ENCODE measurements at regions not wholly inside any gene's neighbourhood (a gene's known extent, or its start where the extent isn't known, plus 50 kb on each side); places are given as distances from the start of the nearest gene placed in this dataset.
"Not testable (repeated sequence)": the region's sequence is repeated elsewhere in the genome, so short reads cannot be mapped to it uniquely, and the experiment has no call there.

DNA sequence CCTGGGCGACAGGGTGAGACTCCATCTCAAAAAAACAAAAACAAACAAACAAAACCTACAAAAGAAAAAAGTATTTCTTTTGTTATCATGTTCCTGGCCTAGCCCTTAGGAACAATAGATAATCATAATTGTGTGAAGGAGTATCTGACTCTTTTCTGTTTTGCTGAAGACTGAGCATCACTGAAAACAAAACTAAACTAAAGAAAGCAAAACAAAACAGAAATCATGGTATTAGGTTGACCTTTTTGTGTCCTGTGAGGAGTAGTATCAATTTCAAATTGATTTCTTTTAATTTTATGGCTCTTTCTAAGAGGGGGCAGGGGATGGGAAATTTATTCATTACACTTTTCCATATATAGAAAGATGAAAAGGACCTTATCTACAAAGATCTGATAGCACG, 246.0 kb downstream of the YTHDC2 start:
- H3K9me3 Mint-ChIP-seq: peaks cover 5% of the 10 kb centered on the region
- H3K27ac Mint-ChIP-seq: no peak overlapping the region
- H3K4me1 Mint-ChIP-seq: no peaks in the 10 kb centered on the region
- peaks cover 19% of the 10 kb centered on the region for H3K27me3 Mint-ChIP-seq
- ATAC-seq: no peak
- no peak overlapping the region for H3K4me3 Mint-ChIP-seq
- H3K36me3 Mint-ChIP-seq: no peaks in the 10 kb centered on the region

DNA sequence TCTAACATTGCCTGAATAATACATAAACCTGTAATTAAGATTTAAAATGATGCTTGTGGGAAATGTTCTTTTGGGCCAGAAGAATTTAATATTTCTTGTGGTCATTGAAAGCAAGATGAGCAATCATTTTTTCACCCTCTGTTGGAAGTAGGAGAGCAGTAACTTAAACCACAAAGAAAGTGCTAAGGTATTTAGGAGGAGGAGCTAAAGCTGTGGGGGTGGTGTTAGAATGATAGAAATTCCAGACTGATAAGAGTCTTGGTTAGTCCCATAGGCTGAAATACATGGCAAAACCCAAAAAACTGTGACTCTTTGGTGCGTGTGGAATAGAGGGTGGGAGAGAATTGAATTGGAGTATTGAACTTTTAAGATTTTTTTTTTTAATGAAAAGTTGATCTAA, 247.0 kb downstream of the YTHDC2 start:
- Mint-ChIP-seq H3K27me3 (peaks cover 19% of the 10 kb centered on the region), H3K27ac (no peak overlapping the region), H3K4me1 (no peaks in the 10 kb centered on the region), H3K9me3 (peaks cover 8% of the 10 kb centered on the region), H3K4me3 (no peak overlapping the region), H3K36me3 (no peaks in the 10 kb centered on the region)
- ATAC-seq: no peak

DNA sequence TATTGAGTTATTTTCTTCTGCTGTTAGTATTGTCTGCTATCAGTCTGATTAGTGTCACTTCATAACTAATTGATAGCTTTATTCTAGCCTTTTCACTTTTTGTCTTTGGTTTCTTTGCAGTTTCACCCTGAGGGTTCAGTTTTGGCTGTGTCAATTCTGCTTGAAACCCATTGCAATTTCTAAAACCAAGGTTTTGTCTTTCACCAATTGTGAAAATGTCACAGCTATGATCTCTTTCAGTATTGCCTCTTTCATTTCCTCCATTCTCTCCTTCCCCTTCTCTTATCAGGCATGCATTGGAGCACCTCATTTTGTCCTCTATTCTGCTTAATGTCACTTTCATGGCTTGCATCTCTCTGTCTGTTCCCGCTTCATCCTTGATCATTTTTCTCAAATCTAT, 248.1 kb downstream of the YTHDC2 start:
- H3K4me1 Mint-ChIP-seq: no peaks in the 10 kb centered on the region

DNA sequence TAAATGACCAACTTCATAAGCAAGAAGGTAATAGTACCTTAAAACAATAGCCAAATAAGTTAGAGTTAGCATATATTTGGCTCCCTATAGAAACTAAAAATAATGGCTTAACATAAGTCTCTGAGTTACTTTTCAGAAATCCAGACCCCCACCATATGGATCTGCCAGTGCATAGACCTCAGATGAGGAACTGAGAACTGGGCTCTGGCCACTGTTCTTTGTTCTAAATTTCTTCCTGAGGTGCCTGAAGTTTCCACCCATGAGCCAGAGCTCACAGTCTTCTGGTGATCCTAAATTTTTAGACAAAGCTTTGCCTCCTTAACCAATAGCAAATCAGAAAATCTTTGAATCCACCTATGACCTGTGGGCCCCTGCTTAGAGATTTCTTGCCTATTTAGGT, 250.9 kb downstream of the YTHDC2 start:
- Mint-ChIP-seq H3K36me3 (no peaks in the 10 kb centered on the region), H3K4me1 (no peaks in the 10 kb centered on the region), H3K27me3 (no peaks in the 10 kb centered on the region), H3K4me3 (no peak overlapping the region), H3K9me3 (peaks cover 10% of the 10 kb centered on the region), H3K27ac (no peak overlapping the region)
- no peak for ATAC-seq

More for the DNA sequence above, 248.1 kb downstream of the YTHDC2 start:
- Mint-ChIP-seq H3K36me3 (no peaks in the 10 kb centered on the region), H3K27me3 (peaks cover 19% of the 10 kb centered on the region), H3K9me3 (peaks cover 8% of the 10 kb centered on the region), H3K27ac (no peak overlapping the region), H3K4me3 (no peak overlapping the region)
- ATAC-seq: no peak

DNA sequence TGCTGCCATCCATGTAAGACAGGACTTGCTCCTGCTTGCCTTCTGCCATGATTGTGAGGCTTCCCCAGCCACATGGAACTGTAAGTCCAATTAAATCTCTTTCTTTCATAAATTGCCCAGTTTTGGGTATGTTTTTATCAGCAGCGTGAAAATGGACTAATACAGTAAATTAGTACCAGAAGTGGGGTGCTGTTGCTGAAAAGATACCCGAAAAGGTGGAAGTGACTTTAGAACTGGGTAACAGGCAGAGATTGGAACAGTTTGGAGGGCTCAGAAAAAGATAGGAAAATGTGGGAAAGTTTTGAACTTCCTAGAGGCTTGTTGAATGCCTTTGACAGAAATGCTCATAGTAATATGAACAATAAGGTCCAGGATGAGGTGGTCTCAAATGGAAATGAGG, 253.3 kb downstream of the YTHDC2 start:
- not testable (repeated sequence) for H3K9me3 Mint-ChIP-seq, H3K4me3 Mint-ChIP-seq, H3K36me3 Mint-ChIP-seq, ATAC-seq, H3K27me3 Mint-ChIP-seq, H3K27ac Mint-ChIP-seq, H3K4me1 Mint-ChIP-seq

DNA sequence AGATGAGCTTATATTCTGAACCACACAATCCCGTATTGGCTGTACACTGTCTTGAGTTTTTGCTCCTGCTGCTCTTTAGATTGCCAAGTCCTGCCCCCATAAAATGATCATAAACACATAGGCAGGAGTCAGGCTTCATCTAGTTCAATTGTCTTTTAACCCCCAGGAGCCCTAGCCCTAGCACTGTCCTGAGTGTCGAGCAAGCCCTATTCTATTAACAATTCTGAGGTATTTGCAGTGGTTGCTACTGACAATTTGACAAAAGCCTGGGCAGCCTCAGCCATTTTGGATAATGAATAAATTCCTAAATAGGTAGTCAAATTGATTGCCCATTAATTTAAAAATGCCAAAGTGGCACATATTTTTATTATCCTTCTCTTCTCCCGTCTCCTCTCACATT, 257.2 kb downstream of the YTHDC2 start:
- no peak for ATAC-seq
- Mint-ChIP-seq H3K9me3 (peaks cover 5% of the 10 kb centered on the region), H3K4me3 (no peak overlapping the region), H3K27ac (no peak overlapping the region), H3K36me3 (no peaks in the 10 kb centered on the region), H3K4me1 (no peaks in the 10 kb centered on the region), H3K27me3 (no peaks in the 10 kb centered on the region)

DNA sequence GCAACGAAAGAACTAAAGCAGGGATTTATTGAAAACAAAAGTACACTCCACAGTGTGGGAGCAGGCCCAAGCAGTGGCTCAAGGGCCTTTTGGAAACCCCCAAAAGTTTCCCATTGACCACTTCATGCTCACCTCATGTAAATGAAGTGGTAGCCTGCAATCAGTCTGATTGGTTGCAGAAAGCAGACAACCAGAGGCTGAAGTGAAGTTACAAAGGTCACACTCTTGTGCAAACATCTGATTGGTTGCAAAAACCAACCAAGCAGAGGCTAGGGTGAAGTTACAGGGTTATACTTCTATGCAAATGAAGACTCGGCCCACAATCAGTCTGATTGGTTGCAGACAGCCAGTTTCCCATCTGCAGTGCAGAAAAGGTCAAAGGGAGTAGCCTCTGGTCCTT, 258.0 kb downstream of the YTHDC2 start:
- peaks cover 2% of the 10 kb centered on the region for H3K27me3 Mint-ChIP-seq
- no peak for ATAC-seq
- peaks cover 5% of the 10 kb centered on the region for H3K9me3 Mint-ChIP-seq
- H3K4me3 Mint-ChIP-seq: no peak overlapping the region
- H3K27ac Mint-ChIP-seq: no peak overlapping the region
- no peaks in the 10 kb centered on the region for H3K4me1 Mint-ChIP-seq
- no peaks in the 10 kb centered on the region for H3K36me3 Mint-ChIP-seq

DNA sequence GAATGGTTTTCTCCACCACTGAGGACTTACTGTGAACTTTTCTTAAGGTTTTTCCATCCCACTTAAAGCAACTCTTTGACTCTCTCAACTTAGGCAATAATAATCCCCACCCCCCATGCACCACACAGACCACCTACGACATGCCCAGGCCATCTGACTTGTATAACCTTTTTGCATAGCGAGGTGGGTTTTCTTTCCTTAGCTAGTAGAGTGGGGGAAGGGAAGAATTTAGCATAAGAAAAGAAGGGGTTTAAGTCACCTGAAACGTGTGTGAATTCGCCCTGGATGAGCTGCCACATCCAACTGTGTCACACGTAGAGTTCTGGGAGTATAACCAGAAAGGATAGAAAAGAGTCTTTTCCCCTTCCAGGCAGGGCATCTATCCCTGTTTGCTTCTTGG, 262.7 kb downstream of the YTHDC2 start:
- ATAC-seq: no peak
- Mint-ChIP-seq H3K27me3 (peaks cover 11% of the 10 kb centered on the region), H3K27ac (no peak overlapping the region), H3K4me3 (no peak overlapping the region), H3K4me1 (no peaks in the 10 kb centered on the region), H3K9me3 (no peaks in the 10 kb centered on the region), H3K36me3 (no peaks in the 10 kb centered on the region)

DNA sequence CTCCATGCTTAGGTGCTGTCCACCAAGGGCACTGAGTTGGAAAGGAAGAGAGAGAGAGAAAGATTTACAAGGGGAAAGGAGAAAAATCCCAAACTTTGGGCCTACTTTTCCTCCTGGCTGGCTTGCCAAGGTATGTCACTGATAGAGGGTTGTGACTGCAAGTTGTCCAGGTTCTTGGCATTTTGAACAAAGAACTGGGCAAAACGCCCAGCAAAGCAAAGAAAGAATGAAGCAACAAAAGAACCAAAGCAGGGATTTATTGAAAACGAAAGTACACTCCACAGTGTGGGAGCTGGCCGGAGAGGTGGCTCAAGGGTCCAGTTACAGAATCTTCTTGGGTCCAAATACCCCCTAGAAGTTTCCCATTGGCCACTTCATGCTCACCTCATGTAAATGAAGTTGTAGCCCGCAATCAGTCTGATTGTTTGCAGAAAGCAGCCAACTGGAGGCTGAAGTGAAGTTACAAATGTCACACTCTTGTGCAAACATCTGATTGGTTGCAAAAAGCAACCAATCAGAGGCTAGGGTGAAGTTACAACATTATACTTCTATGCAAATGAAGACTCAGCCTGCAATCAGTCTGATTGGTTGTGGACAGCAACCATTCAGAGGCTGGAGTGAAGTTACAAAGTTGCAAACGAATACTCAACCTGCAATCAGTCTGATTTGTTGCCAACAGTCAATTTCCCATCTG, 263.5 kb downstream of the YTHDC2 start:
- H3K9me3 Mint-ChIP-seq: no peaks in the 10 kb centered on the region
- H3K36me3 Mint-ChIP-seq: no peaks in the 10 kb centered on the region
- no peak overlapping the region for H3K27ac Mint-ChIP-seq
- no peak overlapping the region for H3K4me3 Mint-ChIP-seq
- ATAC-seq: no peak
- peaks cover 11% of the 10 kb centered on the region for H3K27me3 Mint-ChIP-seq
- H3K4me1 Mint-ChIP-seq: no peaks in the 10 kb centered on the region

DNA sequence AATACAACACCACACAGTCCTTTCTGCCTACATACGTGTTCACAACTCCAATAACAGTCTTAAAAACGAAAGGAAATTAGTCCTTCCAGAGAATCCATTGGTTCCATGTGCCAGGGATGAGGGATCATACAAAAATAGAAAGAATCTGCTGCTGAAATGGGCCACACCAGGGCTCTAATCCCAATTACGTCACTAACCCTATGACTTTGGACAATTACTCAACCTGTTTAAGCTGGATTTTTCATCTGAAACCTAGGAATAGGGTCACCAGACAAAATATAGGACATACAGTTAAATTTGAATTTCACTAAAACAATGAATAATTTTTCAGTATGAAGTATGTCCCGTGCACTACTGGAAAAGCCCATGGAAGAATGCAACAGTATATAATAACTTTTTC, 264.7 kb downstream of the YTHDC2 start:
- H3K4me1 Mint-ChIP-seq: no peaks in the 10 kb centered on the region

DNA sequence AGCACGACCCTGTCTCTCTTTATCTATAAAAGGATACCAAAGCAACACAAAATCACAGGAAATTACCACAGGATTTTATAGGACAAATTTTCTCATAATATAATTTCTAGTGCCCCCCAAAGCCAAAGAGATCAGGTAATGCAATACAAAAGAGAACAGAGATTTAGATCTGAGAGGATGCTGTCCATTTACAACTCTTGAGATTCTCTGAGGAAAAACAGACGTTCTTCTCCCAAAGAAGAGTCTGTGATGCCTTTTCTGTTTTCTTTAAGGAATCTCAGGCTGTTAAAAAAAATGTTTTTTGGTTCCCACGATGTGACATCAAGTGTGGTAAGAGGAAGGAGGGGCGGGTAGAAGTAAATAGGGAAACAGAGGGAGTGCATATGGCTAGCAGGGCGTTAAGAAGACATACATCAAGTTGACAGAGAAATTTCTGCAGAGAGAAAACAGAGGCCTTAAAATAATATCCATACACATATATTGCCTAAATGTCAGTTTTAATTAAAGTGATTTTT, 274.7 kb downstream of the YTHDC2 start:
- Mint-ChIP-seq H3K4me3 (no peak overlapping the region), H3K9me3 (peaks cover 3% of the 10 kb centered on the region), H3K27ac (no peak overlapping the region), H3K4me1 (no peaks in the 10 kb centered on the region), H3K36me3 (no peaks in the 10 kb centered on the region), H3K27me3 (peaks cover 10% of the 10 kb centered on the region)
- ATAC-seq: no peak

More for the DNA sequence above, 264.7 kb downstream of the YTHDC2 start:
- Mint-ChIP-seq H3K9me3 (no peaks in the 10 kb centered on the region), H3K27me3 (peaks cover 11% of the 10 kb centered on the region), H3K4me3 (no peak overlapping the region), H3K27ac (no peak overlapping the region), H3K36me3 (no peaks in the 10 kb centered on the region)
- ATAC-seq: no peak

DNA sequence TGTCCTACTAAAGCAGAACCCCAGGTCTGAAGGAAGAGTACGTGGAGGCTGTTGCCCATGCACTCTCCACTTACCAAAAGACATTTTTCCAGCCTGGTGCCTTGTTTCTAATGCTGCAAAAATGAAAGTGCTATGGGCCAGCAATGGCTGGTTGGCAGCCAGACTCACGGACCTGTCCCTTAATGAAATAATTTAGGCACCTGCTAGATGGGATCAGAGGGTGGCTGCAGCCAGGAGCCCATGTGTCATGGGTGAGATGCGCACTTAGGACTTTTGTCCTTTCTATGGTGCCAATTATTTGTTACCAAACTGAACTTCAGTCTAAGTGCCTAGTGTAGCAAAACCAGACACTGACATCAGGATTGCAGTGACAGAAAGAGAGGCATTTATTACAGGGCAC, 276.3 kb downstream of the YTHDC2 start:
- Mint-ChIP-seq H3K4me1 (no peaks in the 10 kb centered on the region), H3K27me3 (peaks cover 10% of the 10 kb centered on the region), H3K36me3 (no peaks in the 10 kb centered on the region), H3K4me3 (no peak overlapping the region), H3K27ac (no peak overlapping the region), H3K9me3 (peaks cover 3% of the 10 kb centered on the region)
- no peak for ATAC-seq

DNA sequence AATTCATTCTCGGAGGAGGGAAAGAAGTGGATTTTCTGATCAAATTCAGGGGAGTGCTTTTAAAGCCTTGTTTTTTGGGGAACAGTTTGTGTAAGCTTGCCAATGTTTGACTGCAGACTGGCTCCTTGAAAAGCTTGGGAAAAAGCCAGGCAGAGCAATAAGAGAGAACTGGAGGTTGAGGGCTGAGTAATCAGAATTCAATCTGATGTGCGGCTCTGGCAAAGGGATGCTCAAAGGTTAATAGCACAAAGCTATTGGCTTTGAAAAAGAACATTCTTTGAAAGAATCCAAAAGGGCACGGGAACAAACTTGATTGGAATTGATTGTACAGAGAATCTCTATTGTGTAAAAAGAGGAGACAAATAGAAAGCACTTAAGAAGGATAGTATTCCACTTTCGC, 279.3 kb downstream of the YTHDC2 start:
- Mint-ChIP-seq H3K4me1 (no peaks in the 10 kb centered on the region), H3K4me3 (no peak overlapping the region), H3K36me3 (no peaks in the 10 kb centered on the region), H3K27me3 (peaks cover 6% of the 10 kb centered on the region), H3K9me3 (peaks cover 3% of the 10 kb centered on the region), H3K27ac (no peak overlapping the region)
- no peak for ATAC-seq

DNA sequence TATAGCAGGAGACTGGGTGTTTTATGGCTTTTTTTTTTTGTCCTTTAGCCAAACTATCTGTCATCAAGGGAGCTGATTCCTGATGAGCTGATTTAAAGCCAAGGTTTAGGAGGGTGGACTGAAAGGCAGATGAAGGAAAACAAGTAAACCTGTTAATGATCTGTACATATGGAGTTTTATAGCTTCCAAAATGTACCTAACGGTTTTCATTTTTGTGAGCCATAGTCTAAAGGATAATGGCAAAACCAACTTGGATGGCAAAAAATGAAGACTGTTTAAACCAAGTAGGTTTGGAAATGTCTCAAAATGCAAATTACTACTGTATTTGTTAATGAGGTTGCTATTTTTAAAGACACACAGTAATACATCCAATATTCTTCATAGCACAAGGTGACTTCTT, 281.5 kb downstream of the YTHDC2 start:
- ATAC-seq: no peak
- Mint-ChIP-seq H3K27me3 (no peaks in the 10 kb centered on the region), H3K9me3 (peaks cover 3% of the 10 kb centered on the region), H3K27ac (no peak overlapping the region), H3K4me1 (no peaks in the 10 kb centered on the region), H3K36me3 (no peaks in the 10 kb centered on the region), H3K4me3 (no peak overlapping the region)

DNA sequence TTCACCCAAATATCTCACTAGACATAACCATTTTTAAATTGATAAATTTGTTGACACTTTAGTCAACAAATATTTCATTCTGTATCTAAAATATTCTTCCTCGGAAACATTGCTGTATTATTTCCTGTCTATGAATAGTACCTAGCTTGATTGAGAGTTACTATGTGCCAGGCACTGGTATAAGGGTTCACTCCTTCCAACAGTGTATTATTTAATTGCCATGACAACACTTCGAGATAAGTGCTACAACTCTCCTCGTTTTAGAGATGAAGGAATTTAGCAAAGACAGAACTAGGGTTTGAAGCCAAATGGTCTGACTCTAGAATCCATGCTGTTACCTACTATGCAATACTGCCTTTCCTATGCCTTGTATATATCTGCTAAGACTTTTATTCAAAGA, 287.2 kb downstream of the YTHDC2 start:
- no peak for ATAC-seq
- H3K9me3 Mint-ChIP-seq: peaks cover 4% of the 10 kb centered on the region
- H3K4me3 Mint-ChIP-seq: no peak overlapping the region
- H3K4me1 Mint-ChIP-seq: no peaks in the 10 kb centered on the region
- H3K27me3 Mint-ChIP-seq: no peaks in the 10 kb centered on the region
- no peak overlapping the region for H3K27ac Mint-ChIP-seq
- H3K36me3 Mint-ChIP-seq: no peaks in the 10 kb centered on the region

DNA sequence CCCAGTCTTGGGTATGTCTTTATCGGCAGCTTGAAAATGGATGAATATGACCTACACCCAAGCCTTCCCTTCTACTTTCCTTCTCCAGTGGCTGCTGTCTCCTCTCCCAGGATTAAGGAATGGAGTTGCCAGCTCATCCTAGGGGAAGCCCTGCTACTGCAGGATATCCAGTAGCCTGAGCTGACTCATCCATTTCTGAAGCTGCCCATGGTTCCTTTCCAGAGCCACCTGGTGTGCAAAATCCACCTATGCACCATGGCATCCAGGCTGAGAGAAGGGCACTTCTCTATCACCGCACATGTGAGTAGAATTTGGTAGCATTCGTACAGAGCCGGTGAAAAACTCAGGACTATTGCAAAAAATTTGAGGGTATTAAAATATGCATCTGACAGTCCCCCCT, 290.8 kb downstream of the YTHDC2 start:
- Mint-ChIP-seq H3K27me3 (no peaks in the 10 kb centered on the region), H3K9me3 (peaks cover 4% of the 10 kb centered on the region), H3K4me3 (no peak overlapping the region), H3K4me1 (no peaks in the 10 kb centered on the region), H3K36me3 (no peaks in the 10 kb centered on the region), H3K27ac (no peak overlapping the region)
- ATAC-seq: no peak

Measured in stimulated activated memory B cell treated with anti-CD40 and anti-IgM and Interleukin-4, amounts not matched to agents 10 μg/mL and 1 μg/mL and 100 μg/mL, for 72 hours (primary cell).